GM12878 (cell line): ENCODE measurements at regions not wholly inside any gene's neighbourhood (a gene's known extent, or its start where the extent isn't known, plus 50 kb on each side); places are given as distances from the start of the nearest gene placed in this dataset.

Experiments used
- ATAC-seq: fragments of 200-7000 bp; cut with Tn5 transposase; 3 replicates; pipeline ENCODE4 v1.9.1; 2020; ENCODE audit warnings: mild to moderate bottlenecking, moderate library complexity
- BruUV-seq: library from RNA; stranded (reverse); fragments of 400-500 nt; replicated peaks from 2 replicates; lab custom pipeline; 2021; lab: Mats Ljungman, UMichigan
- CTCF ChIA-PET: fragments of 300-600 bp; sonication (Branson Sonifier 250); formaldehyde crosslinking; extraction: SDS; loops from one replicate; lab custom pipeline; 2021; ENCODE audit warnings: inconsistent platforms; lab: Yijun Ruan, JAX
- POLR2A ChIA-PET: fragments of 350-600 bp; formaldehyde crosslinking; extraction: SDS; loops from one replicate; lab custom pipeline; 2021; ENCODE audit warnings: inconsistent platforms; lab: Charles Lee
- RAD21 ChIA-PET: fragments of 300-600 bp; sonication (Branson Sonifier 250); formaldehyde crosslinking; loops from one replicate; lab custom pipeline; 2023; ENCODE audit warnings: antibody characterized with exemption; ENCODE audit not compliant: unreplicated experiment; lab: Charles Lee
- SMC1A ChIA-PET: fragments of 300-600 bp; sonication (Branson Sonifier 250); formaldehyde crosslinking; loops from one replicate; lab custom pipeline; 2023; ENCODE audit not compliant: unreplicated experiment, uncharacterized antibody; lab: Charles Lee
- DNase-seq: peaks from one replicate; pipeline ENCODE4 v3.0.0-alpha.2; 2011; ENCODE audit warnings: low read depth, low spot score
- FAIRE-seq: peaks from 3 replicates; lab custom pipeline; 2011; peaks lifted over from hg19 to GRCh38; lab: Jason Lieb, UNC
- H2AFZ ChIP-seq: 2 replicates; pipeline ENCODE4 v1.6.0; 2011; ENCODE audit warnings: low read depth, low read length, control low read depth; ENCODE audit not compliant: control insufficient read depth
- H3K27ac ChIP-seq: 2 replicates; pipeline ENCODE4 v1.5.1; 2011; ENCODE audit warnings: control low read depth; ENCODE audit not compliant: control insufficient read depth, insufficient read depth
- H3K27me3 ChIP-seq, 2 experiments: replicated peaks in 1 of 2; 2 replicates each; pipeline versions ENCODE4 v1.6.0 to v1.6.1; 2011; ENCODE audit warnings: low read length in 1 of 2; ENCODE audit not compliant: control insufficient read depth in 2 of 2, insufficient read depth in 2 of 2
- H3K36me3 ChIP-seq, 2 experiments: 2 replicates each; pipeline ENCODE4 v1.5.1; 2011; ENCODE audit warnings: low read length in 1 of 2; ENCODE audit not compliant: control insufficient read depth in 2 of 2, insufficient read depth in 2 of 2
- H3K4me1 ChIP-seq: 2 replicates; pipeline ENCODE4 v1.6.1; 2011; ENCODE audit warnings: mild to moderate bottlenecking, low read length, moderate library complexity, mixed read lengths; ENCODE audit not compliant: control insufficient read depth, insufficient read depth
- H3K4me2 ChIP-seq: 2 replicates; pipeline ENCODE4 v1.6.0; 2011; ENCODE audit warnings: control low read depth; ENCODE audit not compliant: control insufficient read depth, insufficient read depth
- H3K4me3 ChIP-seq: fragments of 200-600 bp; sonication (generic); 2 replicates; pipeline ENCODE4 v1.5.1; 2016
- H3K79me2 ChIP-seq: 2 replicates; pipeline ENCODE4 v1.6.0; 2011; ENCODE audit warnings: low read length; ENCODE audit not compliant: control insufficient read depth, insufficient read depth
- H3K9ac ChIP-seq: 2 replicates; pipeline ENCODE4 v1.8.0; 2011; ENCODE audit warnings: low read length, control low read depth, mixed read lengths; ENCODE audit not compliant: control insufficient read depth, insufficient read depth
- H3K9me3 ChIP-seq: replicated peaks from 3 replicates; pipeline ENCODE4 v1.5.1; 2011; ENCODE audit warnings: mild to moderate bottlenecking, low read length; ENCODE audit not compliant: control insufficient read depth, insufficient read depth
- H4K20me1 ChIP-seq: 2 replicates; pipeline ENCODE4 v1.6.0; 2011; ENCODE audit not compliant: control insufficient read depth, insufficient read depth
- BCL3 ChIP-seq: IDR thresholded peaks from 2 replicates; pipeline ENCODE4 v1.6.1; 2011; ENCODE audit warnings: borderline replicate concordance, low read depth, mild to moderate bottlenecking, moderate library complexity, low read length; ENCODE audit not compliant: insufficient read depth, poor library complexity, severe bottlenecking
- BHLHE40 ChIP-seq, 2 experiments: fragments of 450-650 bp in 1 of 2; IDR thresholded peaks; 2 replicates each; pipeline ENCODE4 v1.6.1; 2011 to 2017; ENCODE audit warnings: low read depth in 2 of 2, borderline replicate concordance in 1 of 2, improper control_type of control experiment in 1 of 2, low read length in 1 of 2, mild to moderate bottlenecking in 1 of 2
- BMI1 ChIP-seq: fragments of 450-650 bp; IDR thresholded peaks from 2 replicates; pipeline ENCODE4 v1.6.1; 2016; ENCODE audit warnings: mild to moderate bottlenecking, moderate library complexity, borderline replicate concordance
- CBX3 ChIP-seq: fragments of 200-600 bp; sonication (generic); IDR thresholded peaks from 2 replicates; pipeline ENCODE4 v1.6.1; 2016; ENCODE audit warnings: low read depth, borderline replicate concordance
- ELK1 ChIP-seq: IDR thresholded peaks from 2 replicates; pipeline ENCODE4 v1.6.1; 2012; ENCODE audit warnings: low read depth, low read length, improper control_type of control experiment
- FOXK2 ChIP-seq: fragments of 450-650 bp; IDR thresholded peaks from 2 replicates; pipeline ENCODE4 v1.6.1; 2017; ENCODE audit warnings: mild to moderate bottlenecking, moderate library complexity
- HDAC6 ChIP-seq: fragments of 200-600 bp; sonication (generic); IDR thresholded peaks from one replicate; pipeline ENCODE4 v1.8.0; 2017; ENCODE audit warnings: antibody characterized with exemption; ENCODE audit not compliant: unreplicated experiment
- JUNB ChIP-seq: IDR thresholded peaks from 2 replicates; pipeline ENCODE4 v1.6.1; 2016; ENCODE audit warnings: antibody characterized with exemption, mild to moderate bottlenecking
- MTA2 ChIP-seq: fragments of 450-650 bp; IDR thresholded peaks from 2 replicates; pipeline ENCODE4 v1.6.1; 2016; ENCODE audit warnings: low read depth, mild to moderate bottlenecking, moderate library complexity
- MYB ChIP-seq: fragments of 150-350 bp; IDR thresholded peaks from 2 replicates; pipeline ENCODE4 v1.6.1; 2014; ENCODE audit warnings: mild to moderate bottlenecking, low read depth, low read length, borderline replicate concordance
- NRF1 ChIP-seq: conservative IDR thresholded peaks from 2 replicates; pipeline ENCODE4 v1.6.1; 2011; ENCODE audit warnings: mild to moderate bottlenecking, low read depth, low read length, improper control_type of control experiment
- POLR2AphosphoS2 ChIP-seq: IDR thresholded peaks from 2 replicates; pipeline ENCODE4 v1.6.1; 2011; ENCODE audit warnings: low read depth, mild to moderate bottlenecking, low read length, improper control_type of control experiment, moderate library complexity
- SIN3A ChIP-seq: IDR thresholded peaks from 2 replicates; pipeline ENCODE4 v1.6.1; 2012; ENCODE audit warnings: low read depth, low read length, improper control_type of control experiment
- SMC3 ChIP-seq: IDR thresholded peaks from 2 replicates; pipeline ENCODE4 v1.6.1; 2011; ENCODE audit warnings: low read length, improper control_type of control experiment, borderline replicate concordance
- USF2 ChIP-seq: IDR thresholded peaks from 2 replicates; pipeline ENCODE4 v1.6.1; 2011; ENCODE audit warnings: low read depth, low read length, improper control_type of control experiment, borderline replicate concordance
- ZBTB11 ChIP-seq: fragments of 450-650 bp; formaldehyde crosslinking; IDR thresholded peaks from 2 replicates; pipeline ENCODE4 v1.5.0; 2022; ENCODE audit warnings: mild to moderate bottlenecking, missing genetic modification characterization
- WGBS: methylation state at CpG from one replicate; pipeline ENCODE4 v1.1.6; 2016; ENCODE audit warnings: low lambda C conversion rate; ENCODE audit not compliant: insufficient replicate concordance, insufficient coverage; ENCODE audit errors: missing lambda C conversion rate; 5-methylcytosine and 5-hydroxymethylcytosine counted together
- in situ Hi-C: fragments of 300-500 bp; cut with MboI; formaldehyde crosslinking; loops from 9 replicates; pipeline ENCODE4 v1.14.3; 2018; ENCODE audit warnings: mixed read lengths
- intact Hi-C: fragments of 100-400 bp; cut with micrococcal nuclease; formaldehyde crosslinking; loops from one replicate; pipeline ENCODE4 v1.14.2; 2022; ENCODE audit not compliant: unreplicated experiment
- TF ChIP-seq, protein P1 (sequence below): IDR thresholded peaks from 2 replicates; pipeline ENCODE4 v1.6.1; 2012; ENCODE audit warnings: low read depth, low read length, improper control_type of control experiment

DNA sequence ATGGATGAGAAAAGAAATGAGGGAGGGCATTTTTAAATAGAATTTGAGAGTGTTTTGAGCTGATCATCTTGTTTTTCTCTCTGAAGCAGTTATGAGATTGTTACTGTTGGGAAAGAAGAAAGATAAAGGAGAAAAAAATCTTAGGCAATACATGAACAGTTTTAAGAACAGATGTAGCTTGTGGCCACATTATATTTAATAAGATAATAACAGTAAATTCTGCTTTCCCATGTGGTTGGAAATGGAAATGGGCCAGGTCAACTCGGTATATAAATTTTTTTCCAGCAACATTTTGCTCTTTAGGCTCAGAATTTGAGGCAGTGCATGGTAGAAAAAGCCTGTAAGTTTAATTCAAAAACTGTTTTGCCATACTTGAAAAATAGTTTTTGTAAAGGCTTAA lies 118.7 kb downstream of the POSTN start (continued):
- TF ChIP-seq, protein P1, sequence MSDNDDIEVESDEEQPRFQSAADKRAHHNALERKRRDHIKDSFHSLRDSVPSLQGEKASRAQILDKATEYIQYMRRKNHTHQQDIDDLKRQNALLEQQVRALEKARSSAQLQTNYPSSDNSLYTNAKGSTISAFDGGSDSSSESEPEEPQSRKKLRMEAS: no peak
- TF ChIP-seq BHLHE40 (IDR thresholded peaks at IDR 0.05; ENCODE audit: borderline replicate concordance in 1 of 2, low read depth in 2 of 2, low read length in 1 of 2) (no peak), BMI1 (no peak), MTA2 (no peak), ELK1 (no peak), JUNB (no peak)
- TF ChIP-seq, all 136 proteins: peak for 0

- ChIA-PET SMC1A (interaction anchor here (1.0 kb wide), 1 partner anchor 10 kb away, joined by 3 read pairs; no protein-coding TSS in a partner anchor), POLR2A (no interaction called here), RAD21 (no interaction called here), CTCF (no interaction called here)
- H3K9me3 ChIP-seq: no peaks in the 10 kb centered on the region
- no peaks in the 10 kb centered on the region for H3K4me1 ChIP-seq
- no peaks in the 10 kb centered on the region for H4K20me1 ChIP-seq
- 21% methylated on average over 4 of the region's 4 CpGs for WGBS
- no peak overlapping the region for H3K27ac ChIP-seq
- H3K36me3 ChIP-seq: no peaks in the 10 kb centered on the region
- no peaks in the 10 kb centered on the region for H3K79me2 ChIP-seq
- BruUV-seq: no TSS peak
- in situ Hi-C loops (no loop called here), intact Hi-C loops (no loop called here)
- ATAC-seq (no peak), FAIRE-seq (no peak), DNase-seq (no peak)
- no peak overlapping the region for H3K9ac ChIP-seq
- H3K27me3 ChIP-seq: no peaks in the 10 kb centered on the region
- H3K4me2 ChIP-seq: no peak overlapping the region
- H3K4me3 ChIP-seq: no peak overlapping the region
- no peak overlapping the region for H2AFZ ChIP-seq
- TF ChIP-seq ZBTB11 (CRISPR knock-in tag) (no peak), FOXK2 (no peak), USF2 (no peak), POLR2AphosphoS2 (no peak), MYB (no peak), SMC3 (no peak), HDAC6 (no peak), BCL3 (no peak), NRF1 (no peak), SIN3A (no peak), CBX3 (no peak)
Measured at GRCh38 chr13:37476874-37477273, 121.7 kb downstream of the POSTN start.
